ENCODE measurements at regions not wholly inside any gene's neighbourhood (a gene's known extent, or its start where the extent isn't known, plus 50 kb on each side); places are given as distances from the start of the nearest gene placed in this dataset.

GRCh38 chr5:135237748-135238103 is 161.3 kb downstream of the MACROH2A1 start:
- Histone ChIP-seq H3K27me3 (ENCODE audit: control insufficient read depth, insufficient read depth, low read length) (no peaks in the 10 kb centered on the region), H3K9ac (ENCODE audit: low read length) (no peak overlapping the region), H3K9me3 (ENCODE audit: control insufficient read depth, low read length) (no peaks in the 10 kb centered on the region), H3K4me1 (ENCODE audit: control insufficient read depth, insufficient read depth, low read length) (no peaks in the 10 kb centered on the region), H3K36me3 (ENCODE audit: control insufficient read depth, insufficient read depth, low read length) (no peaks in the 10 kb centered on the region), H3K4me3 (ENCODE audit: low read length) (no peak overlapping the region)

- no peak overlapping the region for H3K9ac ChIP-seq (ENCODE audit: low read length)
- H3K4me1 ChIP-seq (ENCODE audit: control insufficient read depth, insufficient read depth, low read length): no peaks in the 10 kb centered on the region
- H3K27me3 ChIP-seq (ENCODE audit: control insufficient read depth, insufficient read depth, low read length): no peaks in the 10 kb centered on the region
- H3K9me3 ChIP-seq (ENCODE audit: control insufficient read depth, low read length): no peaks in the 10 kb centered on the region
- no peaks in the 10 kb centered on the region for H3K36me3 ChIP-seq (ENCODE audit: control insufficient read depth, insufficient read depth, low read length)
- H3K4me3 ChIP-seq (ENCODE audit: low read length): no peak overlapping the region
These were observed 161.9 kb downstream of the MACROH2A1 start for GRCh38 chr5:135236908-135237747.

- Histone ChIP-seq H3K9me3 (ENCODE audit: control insufficient read depth, low read length) (no peaks in the 10 kb centered on the region), H3K27me3 (ENCODE audit: control insufficient read depth, insufficient read depth, low read length) (no peaks in the 10 kb centered on the region), H3K4me1 (ENCODE audit: control insufficient read depth, insufficient read depth, low read length) (no peaks in the 10 kb centered on the region), H3K4me3 (ENCODE audit: low read length) (no peak overlapping the region), H3K36me3 (ENCODE audit: control insufficient read depth, insufficient read depth, low read length) (no peaks in the 10 kb centered on the region), H3K9ac (ENCODE audit: low read length) (no peak overlapping the region)
These were observed 162.7 kb downstream of the MACROH2A1 start for GRCh38 chr5:135236228-135236907.

- Histone ChIP-seq H3K27me3 (ENCODE audit: control insufficient read depth, insufficient read depth, low read length) (no peaks in the 10 kb centered on the region), H3K9ac (ENCODE audit: low read length) (no peak overlapping the region)
These were observed 163.3 kb downstream of the MACROH2A1 start for GRCh38 chr5:135235551-135236227.

GRCh38 chr5:135234666-135235401 is 164.2 kb downstream of the MACROH2A1 start:
- no peak overlapping the region for H3K9ac ChIP-seq (ENCODE audit: low read length)
- H3K9me3 ChIP-seq (ENCODE audit: control insufficient read depth, low read length): no peaks in the 10 kb centered on the region
- H3K27me3 ChIP-seq (ENCODE audit: control insufficient read depth, insufficient read depth, low read length): no peaks in the 10 kb centered on the region
- no peak overlapping the region for H3K4me3 ChIP-seq (ENCODE audit: low read length)
- no peaks in the 10 kb centered on the region for H3K36me3 ChIP-seq (ENCODE audit: control insufficient read depth, insufficient read depth, low read length)
- peaks cover 12% of the 10 kb centered on the region for H3K4me1 ChIP-seq (ENCODE audit: control insufficient read depth, insufficient read depth, low read length)

More at GRCh38 chr5:135235551-135236227, 163.3 kb downstream of the MACROH2A1 start:
- Histone ChIP-seq H3K9me3 (ENCODE audit: control insufficient read depth, low read length) (no peaks in the 10 kb centered on the region), H3K36me3 (ENCODE audit: control insufficient read depth, insufficient read depth, low read length) (no peaks in the 10 kb centered on the region), H3K4me1 (ENCODE audit: control insufficient read depth, insufficient read depth, low read length) (peaks cover 4% of the 10 kb centered on the region), H3K4me3 (ENCODE audit: low read length) (no peak overlapping the region)

GRCh38 chr5:135234242-135234641 is 164.8 kb downstream of the MACROH2A1 start:
- Histone ChIP-seq H3K36me3 (ENCODE audit: control insufficient read depth, insufficient read depth, low read length) (no peaks in the 10 kb centered on the region), H3K9me3 (ENCODE audit: control insufficient read depth, low read length) (no peaks in the 10 kb centered on the region), H3K4me1 (ENCODE audit: control insufficient read depth, insufficient read depth, low read length) (peaks cover 16% of the 10 kb centered on the region), H3K27me3 (ENCODE audit: control insufficient read depth, insufficient read depth, low read length) (no peaks in the 10 kb centered on the region), H3K9ac (ENCODE audit: low read length) (no peak overlapping the region), H3K4me3 (ENCODE audit: low read length) (no peak overlapping the region)

- no peaks in the 10 kb centered on the region for H3K36me3 ChIP-seq (ENCODE audit: control insufficient read depth, insufficient read depth, low read length)
- H3K4me1 ChIP-seq (ENCODE audit: control insufficient read depth, insufficient read depth, low read length): peaks cover 16% of the 10 kb centered on the region
- H3K27me3 ChIP-seq (ENCODE audit: control insufficient read depth, insufficient read depth, low read length): no peaks in the 10 kb centered on the region
- H3K9ac ChIP-seq (ENCODE audit: low read length): no peak overlapping the region
- no peak overlapping the region for H3K4me3 ChIP-seq (ENCODE audit: low read length)
- H3K9me3 ChIP-seq (ENCODE audit: control insufficient read depth, low read length): no peaks in the 10 kb centered on the region
These were observed 165.6 kb downstream of the MACROH2A1 start for GRCh38 chr5:135233477-135233876.

GRCh38 chr5:135232958-135233357 is 166.1 kb downstream of the MACROH2A1 start:
- no peaks in the 10 kb centered on the region for H3K36me3 ChIP-seq (ENCODE audit: control insufficient read depth, insufficient read depth, low read length)
- H3K9me3 ChIP-seq (ENCODE audit: control insufficient read depth, low read length): no peaks in the 10 kb centered on the region
- H3K9ac ChIP-seq (ENCODE audit: low read length): no peak overlapping the region
- H3K4me3 ChIP-seq (ENCODE audit: low read length): no peak overlapping the region
- H3K27me3 ChIP-seq (ENCODE audit: control insufficient read depth, insufficient read depth, low read length): no peaks in the 10 kb centered on the region
- peaks cover 16% of the 10 kb centered on the region for H3K4me1 ChIP-seq (ENCODE audit: control insufficient read depth, insufficient read depth, low read length)

- H3K36me3 ChIP-seq (ENCODE audit: control insufficient read depth, insufficient read depth, low read length): no peaks in the 10 kb centered on the region
- no peaks in the 10 kb centered on the region for H3K9me3 ChIP-seq (ENCODE audit: control insufficient read depth, low read length)
- H3K4me1 ChIP-seq (ENCODE audit: control insufficient read depth, insufficient read depth, low read length): peaks cover 16% of the 10 kb centered on the region
- H3K4me3 ChIP-seq (ENCODE audit: low read length): no peak overlapping the region
- H3K9ac ChIP-seq (ENCODE audit: low read length): no peak overlapping the region
- H3K27me3 ChIP-seq (ENCODE audit: control insufficient read depth, insufficient read depth, low read length): no peaks in the 10 kb centered on the region
These were observed 167.7 kb downstream of the MACROH2A1 start for GRCh38 chr5:135231289-135231688.

GRCh38 chr5:135230251-135230925 is 168.6 kb downstream of the MACROH2A1 start:
- H3K4me3 ChIP-seq (ENCODE audit: low read length): no peak overlapping the region
- no peak overlapping the region for H3K9ac ChIP-seq (ENCODE audit: low read length)
- H3K4me1 ChIP-seq (ENCODE audit: control insufficient read depth, insufficient read depth, low read length): peaks cover 16% of the 10 kb centered on the region
- no peaks in the 10 kb centered on the region for H3K27me3 ChIP-seq (ENCODE audit: control insufficient read depth, insufficient read depth, low read length)
- no peaks in the 10 kb centered on the region for H3K9me3 ChIP-seq (ENCODE audit: control insufficient read depth, low read length)
- H3K36me3 ChIP-seq (ENCODE audit: control insufficient read depth, insufficient read depth, low read length): no peaks in the 10 kb centered on the region

- no peaks in the 10 kb centered on the region for H3K36me3 ChIP-seq (ENCODE audit: control insufficient read depth, insufficient read depth, low read length)
- H3K9me3 ChIP-seq (ENCODE audit: control insufficient read depth, low read length): no peaks in the 10 kb centered on the region
- no peak overlapping the region for H3K9ac ChIP-seq (ENCODE audit: low read length)
- H3K4me3 ChIP-seq (ENCODE audit: low read length): no peak overlapping the region
- no peaks in the 10 kb centered on the region for H3K27me3 ChIP-seq (ENCODE audit: control insufficient read depth, insufficient read depth, low read length)
- H3K4me1 ChIP-seq (ENCODE audit: control insufficient read depth, insufficient read depth, low read length): peaks cover 16% of the 10 kb centered on the region
These were observed 169.3 kb downstream of the MACROH2A1 start for GRCh38 chr5:135229679-135230132.
